Hematopoietic multipotent progenitor cell (in vitro differentiated cells): ENCODE measurements at regions not wholly inside any gene's neighbourhood (a gene's known extent, or its start where the extent isn't known, plus 50 kb on each side); places are given as distances from the start of the nearest gene placed in this dataset. TPM values are rescaled to one million over a fixed set of nuclear protein-coding genes. Genes with fewer than 3 reads are reported as not detected.
"Not testable (repeated sequence)": the region's sequence is repeated elsewhere in the genome, so short reads cannot be mapped to it uniquely, and the experiment has no call there.

ENCODE experiments used
- DNase-seq, 3 donors: peaks; one replicate each; pipeline ENCODE4 v3.0.0-alpha.2; 2011 to 2015; ENCODE audit warnings: low read depth in 2 of 3, low spot score in 2 of 3
- small RNA-seq: library from RNA; depleted of rRNA; stranded (forward); fragments of <200 nt; gene quantifications from one replicate; pipeline ENCODE3, GENCODE V24; 2012

- peak in 1 of 3 donors; percentile 8 for DNase-seq
Measured at GRCh38 chr17:20934288-20934687, 108.5 kb downstream of the USP22 start.

DNA sequence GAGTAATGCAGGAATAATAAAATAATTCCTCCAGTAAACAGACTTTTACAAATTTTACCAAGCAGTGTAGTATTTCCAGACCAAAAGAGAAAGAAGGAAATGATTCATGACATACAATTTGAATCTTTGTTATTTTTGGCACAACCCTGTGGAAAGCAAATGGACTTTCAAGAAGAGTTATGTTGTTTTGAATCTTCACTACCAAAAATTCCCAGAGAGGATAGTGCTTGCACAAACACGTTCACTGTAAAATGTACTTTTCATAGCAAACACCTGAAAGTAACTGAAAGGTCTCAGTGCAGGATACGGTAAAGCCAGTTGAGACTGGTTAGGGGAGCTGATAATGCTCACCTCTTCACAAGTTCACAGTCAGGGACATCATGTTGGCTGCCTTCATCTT, 107.1 kb downstream of the USP22 start:
- no peak for DNase-seq

DNA sequence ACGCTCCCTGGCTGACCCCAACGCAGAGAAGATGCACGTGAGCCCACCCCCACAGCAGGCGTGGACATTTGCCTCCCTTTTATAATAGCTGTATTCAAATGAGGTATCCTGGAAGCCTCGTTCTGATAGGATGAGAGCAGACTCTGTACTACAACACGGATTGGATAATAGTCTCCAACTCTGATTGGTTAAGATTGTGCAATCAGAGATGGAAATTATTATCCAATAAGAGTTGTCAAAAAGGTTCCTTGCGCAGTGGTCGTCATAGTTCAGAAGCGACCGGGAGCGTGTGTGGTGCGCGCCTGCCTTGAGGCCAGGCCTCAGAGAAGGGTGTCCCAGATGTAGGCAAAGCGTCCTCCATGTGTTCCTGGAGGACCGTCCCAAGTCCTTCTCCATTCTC, 104.6 kb downstream of the USP22 start:
- no peak for DNase-seq

- DNase-seq = peak in 1 of 3 donors; percentile 32
Measured at GRCh38 chr17:20938988-20939615, 103.7 kb downstream of the USP22 start.

- no peak for DNase-seq
Measured at GRCh38 chr17:20941872-20942271, 100.9 kb downstream of the USP22 start.

DNA sequence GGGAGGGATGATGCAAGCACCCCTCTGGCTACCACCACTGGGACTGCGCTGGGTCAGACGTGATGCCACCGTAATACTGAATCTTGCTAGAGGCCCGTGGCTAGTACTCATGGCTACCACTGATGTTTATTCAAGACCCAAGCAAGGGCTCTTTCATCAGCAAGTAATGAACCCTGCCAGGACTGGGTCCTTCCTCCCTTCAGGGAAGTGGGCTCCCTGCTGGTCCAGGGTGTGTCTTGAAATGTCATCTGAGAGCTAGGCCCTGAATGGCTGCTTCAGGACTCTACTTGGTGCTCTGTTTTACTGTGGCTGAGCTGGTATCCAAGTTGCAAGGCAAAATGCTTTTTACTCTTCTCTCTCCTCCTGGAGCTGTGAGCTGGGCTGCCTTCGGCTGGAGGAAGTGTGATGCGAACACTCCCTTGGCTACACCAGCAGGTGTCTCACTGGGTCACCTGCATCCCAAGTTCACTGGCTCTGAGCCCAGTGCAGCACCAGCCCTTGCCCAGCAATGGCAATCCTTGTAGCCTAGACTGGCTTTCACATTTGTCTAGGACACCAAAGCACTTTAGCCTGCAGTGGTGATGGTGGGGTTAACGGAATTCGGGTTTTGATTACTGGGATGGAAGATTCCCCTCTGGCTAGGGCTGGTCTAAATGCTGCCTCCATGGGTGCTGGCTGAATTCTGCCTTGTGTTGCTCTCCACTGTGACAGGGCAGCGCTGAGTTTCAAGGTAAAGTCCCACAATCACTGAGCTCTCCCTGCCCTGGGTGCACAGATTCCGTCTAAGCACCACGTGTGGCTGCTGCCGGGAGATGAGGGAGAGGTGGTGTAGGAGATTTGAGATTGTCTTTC, 98.6 kb downstream of the USP22 start:
- DNase-seq = peak in 2 of 3 donors; percentile 32 to 48

GRCh38 chr17:20947708-20948107, 95.1 kb downstream of the USP22 start:
- DNase-seq = not testable (repeated sequence)

- DNase-seq = peak in 1 of 3 donors; percentile 64
Measured at GRCh38 chr17:20948984-20949777, 93.6 kb downstream of the USP22 start.

Small RNA genes in the stretch of these regions (small RNA-seq; reads per million reads assigned to genes)
- gene AC087499.6 = not detected
- gene RNU6-1178P = not detected
